ENCODE measurements at regions not wholly inside any gene's neighbourhood (a gene's known extent, or its start where the extent isn't known, plus 50 kb on each side); places are given as distances from the start of the nearest gene placed in this dataset.
A peak's percentile ranks its signal among the peaks of the same experiment; 100 is the strongest.

- H3K9me3 ChIP-seq (ENCODE audit: control insufficient read depth, insufficient read depth, low read depth, low read length): no peaks in the 10 kb centered on the region
- no peaks in the 10 kb centered on the region for H3K4me1 ChIP-seq (ENCODE audit: control insufficient read depth, insufficient read depth, low read length)
Observed at GRCh38 chr2:143918465-143918989, 601.4 kb downstream of the ZEB2 start.

GRCh38 chr2:143916781-143917180 lies 603.1 kb downstream of the ZEB2 start:
- ChIA-PET CTCF (no interaction called here), POLR2A (no interaction called here)
- Histone ChIP-seq H3K9me3 (ENCODE audit: control insufficient read depth, insufficient read depth, low read depth, low read length) (no peaks in the 10 kb centered on the region), H3K4me1 (ENCODE audit: control insufficient read depth, insufficient read depth, low read length) (no peaks in the 10 kb centered on the region), H3K4me3 (ENCODE audit: low read depth, low read length) (no peak overlapping the region), H3K27ac (ENCODE audit: extremely low read depth, low read depth, low read length) (no peak overlapping the region), H3K36me3 (ENCODE audit: control insufficient read depth in 2 of 2, insufficient read depth in 1 of 2, low read length in 2 of 2) (no peaks in the 10 kb centered on the region)
- no peak for TF ChIP-seq ZNF426 (tag by site-specific recombination; IDR thresholded peaks at IDR 0.05)
- TF ChIP-seq ZNF558 (tag by site-specific recombination; IDR thresholded peaks at IDR 0.05): no peak
- TF ChIP-seq ZNF211 (tag by site-specific recombination; IDR thresholded peaks at IDR 0.05; ENCODE audit: low read depth): no peak
- TF ChIP-seq ZBTB6 (tag by site-specific recombination; IDR thresholded peaks at IDR 0.05): no peak
- TF ChIP-seq ZNF560 (tag by site-specific recombination; IDR thresholded peaks at IDR 0.05; ENCODE audit: borderline replicate concordance): no peak
- no peak for TF ChIP-seq ZBTB26 (tag by site-specific recombination; optimal IDR thresholded peaks at IDR 0.05)
- no peak for TF ChIP-seq MEIS1 (CRISPR knock-in tag; IDR thresholded peaks at IDR 0.05; ENCODE audit: borderline replicate concordance)
- TF ChIP-seq MYNN (tag by site-specific recombination; IDR thresholded peaks at IDR 0.05; ENCODE audit: borderline replicate concordance): no peak
- no peak for TF ChIP-seq ZNF555 (tag by site-specific recombination; conservative IDR thresholded peaks at IDR 0.05)
- TF ChIP-seq ZNF423 (tag by site-specific recombination; IDR thresholded peaks at IDR 0.05): no peak
- TF ChIP-seq ZNF701 (tag by site-specific recombination; IDR thresholded peaks at IDR 0.05): no peak
- TF ChIP-seq ZNF670 (tag by site-specific recombination; IDR thresholded peaks at IDR 0.05; ENCODE audit: low read depth): no peak

More at GRCh38 chr2:143918465-143918989, 601.4 kb downstream of the ZEB2 start:
- TF ChIP-seq ZNF140 (tag by site-specific recombination; IDR thresholded peaks at IDR 0.05): no peak
- TF ChIP-seq ZNF707 (tag by site-specific recombination; IDR thresholded peaks at IDR 0.05): peak; percentile 84
- H3K4me3 ChIP-seq (ENCODE audit: low read depth, low read length): no peak overlapping the region
- CTCF ChIA-PET: no interaction called here
- H3K27ac ChIP-seq (ENCODE audit: extremely low read depth, low read depth, low read length): no peak overlapping the region
- POLR2A ChIA-PET: no interaction called here
- H3K36me3 ChIP-seq (ENCODE audit: control insufficient read depth in 2 of 2, insufficient read depth in 1 of 2, low read length in 2 of 2): no peaks in the 10 kb centered on the region

- Histone ChIP-seq H3K9me3 (ENCODE audit: control insufficient read depth, insufficient read depth, low read depth, low read length) (no peaks in the 10 kb centered on the region), H3K4me3 (ENCODE audit: low read depth, low read length) (no peak overlapping the region), H3K4me1 (ENCODE audit: control insufficient read depth, insufficient read depth, low read length) (no peaks in the 10 kb centered on the region), H3K36me3 (ENCODE audit: control insufficient read depth in 2 of 2, insufficient read depth in 1 of 2, low read length in 2 of 2) (no peaks in the 10 kb centered on the region), H3K27ac (ENCODE audit: extremely low read depth, low read depth, low read length) (no peak overlapping the region)
- POLR2A ChIA-PET: no interaction called here
- CTCF ChIA-PET: interaction anchor here (0.6 kb wide), 1 partner anchor 190 kb away, joined by 3 read pairs; no protein-coding TSS in a partner anchor
- TF ChIP-seq ZNF292 (tag by site-specific recombination; IDR thresholded peaks at IDR 0.05; ENCODE audit: borderline replicate concordance, low read depth) (no peak), ZNF114 (tag by site-specific recombination; IDR thresholded peaks at IDR 0.05) (no peak), ZBTB17 (tag by site-specific recombination; IDR thresholded peaks at IDR 0.05) (no peak), BCL6B (tag by site-specific recombination; IDR thresholded peaks at IDR 0.05) (no peak), ZNF785 (tag by site-specific recombination; IDR thresholded peaks at IDR 0.05) (no peak), ZBTB21 (tag by site-specific recombination; IDR thresholded peaks at IDR 0.05) (no peak), ZNF580 (tag by site-specific recombination; IDR thresholded peaks at IDR 0.05) (no peak), ZBTB49 (tag by site-specific recombination; IDR thresholded peaks at IDR 0.05; ENCODE audit: low read depth) (no peak), ZNF777 (tag by site-specific recombination; IDR thresholded peaks at IDR 0.05; ENCODE audit: borderline replicate concordance) (no peak), ZNF335 (tag by site-specific recombination; conservative IDR thresholded peaks at IDR 0.05) (no peak), ZNF423 (tag by site-specific recombination; IDR thresholded peaks at IDR 0.05) (no peak), ZNF202 (tag by site-specific recombination; IDR thresholded peaks at IDR 0.05; ENCODE audit: borderline replicate concordance) (no peak)
Observed at GRCh38 chr2:143909577-143910353, 610.2 kb downstream of the ZEB2 start.
